ENCODE measurements at regions not wholly inside any gene's neighbourhood (a gene's known extent, or its start where the extent isn't known, plus 50 kb on each side); places are given as distances from the start of the nearest gene placed in this dataset.
"Not testable (repeated sequence)": the region's sequence is repeated elsewhere in the genome, so short reads cannot be mapped to it uniquely, and the experiment has no call there.

- no peak for TF ChIP-seq CTCF (IDR thresholded peaks at IDR 0.05; ENCODE audit: insufficient read depth, low read depth, low read length, missing control alignments)
- no peak overlapping the region for H3K4me3 ChIP-seq (ENCODE audit: low read length)
- DNase-seq (ENCODE audit: low read depth) = no peak
Measured at GRCh38 chrX:53813670-53814440, 127.3 kb upstream of the HUWE1 start.

GRCh38 chrX:53798281-53798680 lies 111.8 kb upstream of the HUWE1 start:
- no peak overlapping the region for H3K4me3 ChIP-seq (ENCODE audit: low read length)
- no peak for TF ChIP-seq CTCF (IDR thresholded peaks at IDR 0.05; ENCODE audit: insufficient read depth, low read depth, low read length, missing control alignments)
- no peak for DNase-seq (ENCODE audit: low read depth)

- no peak for TF ChIP-seq CTCF (IDR thresholded peaks at IDR 0.05; ENCODE audit: insufficient read depth, low read depth, low read length, missing control alignments)
- no peak overlapping the region for H3K4me3 ChIP-seq (ENCODE audit: low read length)
- DNase-seq (ENCODE audit: low read depth) = no peak
Measured at GRCh38 chrX:53795576-53795975, 109.1 kb upstream of the HUWE1 start.

GRCh38 chrX:53794181-53794580 lies 107.7 kb upstream of the HUWE1 start:
- no peak overlapping the region for H3K4me3 ChIP-seq (ENCODE audit: low read length)
- no peak for TF ChIP-seq CTCF (IDR thresholded peaks at IDR 0.05; ENCODE audit: insufficient read depth, low read depth, low read length, missing control alignments)
- DNase-seq (ENCODE audit: low read depth) = no peak

- no peak for TF ChIP-seq CTCF (IDR thresholded peaks at IDR 0.05; ENCODE audit: insufficient read depth, low read depth, low read length, missing control alignments)
- no peak overlapping the region for H3K4me3 ChIP-seq (ENCODE audit: low read length)
- DNase-seq (ENCODE audit: low read depth) = no peak
Measured at GRCh38 chrX:53768865-53769264, 82.3 kb upstream of the HUWE1 start.

- no peak for TF ChIP-seq CTCF (IDR thresholded peaks at IDR 0.05; ENCODE audit: insufficient read depth, low read depth, low read length, missing control alignments)
- H3K4me3 ChIP-seq (ENCODE audit: low read length) = no peak overlapping the region
- DNase-seq (ENCODE audit: low read depth) = no peak
Measured at GRCh38 chrX:53768451-53768850, 81.9 kb upstream of the HUWE1 start.

GRCh38 chrX:53767544-53767943 lies 81.0 kb upstream of the HUWE1 start:
- no peak for DNase-seq (ENCODE audit: low read depth)
- TF ChIP-seq CTCF (IDR thresholded peaks at IDR 0.05; ENCODE audit: insufficient read depth, low read depth, low read length, missing control alignments) = no peak
- no peak overlapping the region for H3K4me3 ChIP-seq (ENCODE audit: low read length)

GRCh38 chrX:53757181-53757580 lies 70.7 kb upstream of the HUWE1 start:
- not testable (repeated sequence) for DNase-seq (ENCODE audit: low read depth); H3K4me3 ChIP-seq (ENCODE audit: low read length)

All from epithelial cell of esophagus (primary cell).